ENCODE measurements at regions not wholly inside any gene's neighbourhood (a gene's known extent, or its start where the extent isn't known, plus 50 kb on each side); places are given as distances from the start of the nearest gene placed in this dataset.

DNA sequence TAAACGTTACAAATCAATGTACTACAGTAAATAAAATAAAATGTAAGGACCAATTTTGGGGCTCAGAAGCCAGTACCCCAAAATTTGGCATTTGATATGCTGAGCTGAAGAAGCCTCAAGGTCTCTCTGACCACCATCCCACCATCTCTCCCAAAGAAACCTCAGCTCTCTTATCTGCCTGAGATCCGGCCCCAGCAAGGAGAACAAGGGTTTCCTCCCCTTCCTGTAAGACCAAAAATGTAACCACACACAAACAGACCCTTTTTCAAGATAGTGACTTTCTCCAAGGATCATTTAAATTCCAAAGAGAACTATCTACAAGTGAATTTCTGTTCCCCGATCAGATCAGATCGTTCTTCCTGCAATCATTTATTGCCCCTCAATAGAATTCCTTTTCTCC, 68.1 kb upstream of the SLC45A1 start:
- Histone ChIP-seq H3K9me3 (ENCODE audit: control insufficient read depth in 1 of 2, low read length in 2 of 2) (no peaks in the 10 kb centered on the region), H3K4me3 (ENCODE audit: low read depth in 1 of 2, low read length in 2 of 2) (no peak overlapping the region), H3K4me1 (ENCODE audit: control insufficient read depth in 1 of 2, insufficient read depth in 2 of 2, low read length in 2 of 2) (peaks cover 6 to 9% of the 10 kb centered on the region in 2 donors), H3K9ac (ENCODE audit: low read depth in 1 of 2, low read length in 2 of 2) (no peak overlapping the region), H3K27ac (ENCODE audit: low read depth, low read length) (no peak overlapping the region), H3K27me3 (ENCODE audit: control insufficient read depth in 1 of 2, insufficient read depth in 2 of 2, low read length in 2 of 2) (no peaks in the 10 kb centered on the region), H3K36me3 (ENCODE audit: control insufficient read depth in 1 of 2, insufficient read depth in 2 of 2, low read length in 2 of 2) (no peaks in the 10 kb centered on the region)

DNA sequence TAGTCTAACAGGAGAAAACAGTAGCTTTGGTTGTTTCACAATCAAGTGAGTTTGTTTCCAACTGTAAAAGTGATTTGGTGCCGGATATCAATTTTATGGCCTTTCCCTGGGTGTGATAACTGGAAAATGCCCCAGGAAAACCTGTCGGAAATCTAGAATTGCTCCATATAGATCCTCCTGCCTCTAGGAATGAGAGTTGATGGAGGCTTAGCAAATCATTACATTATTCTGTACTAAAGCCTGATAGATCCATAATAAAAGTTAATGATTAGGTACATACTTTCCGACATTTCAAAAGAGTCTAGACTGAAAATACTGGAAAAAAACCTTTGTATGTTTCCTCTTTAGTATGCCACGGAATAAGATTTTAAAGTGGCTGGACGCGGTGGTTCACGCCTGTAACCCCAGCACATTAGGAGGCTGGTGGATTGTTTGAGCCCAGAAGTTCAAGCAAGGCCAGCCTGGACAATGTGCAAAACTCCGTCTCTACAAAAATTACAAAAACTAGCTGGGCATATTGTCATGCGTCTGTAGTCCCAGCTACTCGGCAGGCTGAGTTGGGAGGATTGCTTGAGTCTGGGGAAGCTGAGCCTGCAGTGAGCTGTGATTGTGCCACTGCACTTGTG, 70.0 kb upstream of the SLC45A1 start:
- Histone ChIP-seq H3K9me3 (ENCODE audit: control insufficient read depth in 1 of 2, low read length in 2 of 2) (no peaks in the 10 kb centered on the region), H3K9ac (ENCODE audit: low read depth in 1 of 2, low read length in 2 of 2) (peak overlapping the region in 1 of 2 donors; percentile 39), H3K27me3 (ENCODE audit: control insufficient read depth in 1 of 2, insufficient read depth in 2 of 2, low read length in 2 of 2) (no peaks in the 10 kb centered on the region), H3K4me1 (ENCODE audit: control insufficient read depth in 1 of 2, insufficient read depth in 2 of 2, low read length in 2 of 2) (peaks cover 6 to 9% of the 10 kb centered on the region in 2 donors), H3K4me3 (ENCODE audit: low read depth in 1 of 2, low read length in 2 of 2) (peak overlapping the region; percentile 21 to 35), H3K36me3 (ENCODE audit: control insufficient read depth in 1 of 2, insufficient read depth in 2 of 2, low read length in 2 of 2) (no peaks in the 10 kb centered on the region), H3K27ac (ENCODE audit: low read depth, low read length) (peak overlapping the region; percentile 36)

- no peaks in the 10 kb centered on the region for H3K27me3 ChIP-seq (ENCODE audit: control insufficient read depth in 1 of 2, insufficient read depth in 2 of 2, low read length in 2 of 2)
These were observed 73.6 kb upstream of the SLC45A1 start for GRCh38 chr1:8244304-8244703.

GRCh38 chr1:8242498-8242897, 75.4 kb upstream of the SLC45A1 start:
- Histone ChIP-seq H3K27ac (ENCODE audit: low read depth, low read length) (no peak overlapping the region), H3K9me3 (ENCODE audit: control insufficient read depth in 1 of 2, low read length in 2 of 2) (no peaks in the 10 kb centered on the region), H3K4me3 (ENCODE audit: low read depth in 1 of 2, low read length in 2 of 2) (no peak overlapping the region), H3K36me3 (ENCODE audit: control insufficient read depth in 1 of 2, insufficient read depth in 2 of 2, low read length in 2 of 2) (no peaks in the 10 kb centered on the region), H3K4me1 (ENCODE audit: control insufficient read depth in 1 of 2, insufficient read depth in 2 of 2, low read length in 2 of 2) (peaks cover 24 to 26% of the 10 kb centered on the region in 2 donors), H3K9ac (ENCODE audit: low read depth in 1 of 2, low read length in 2 of 2) (no peak overlapping the region), H3K27me3 (ENCODE audit: control insufficient read depth in 1 of 2, insufficient read depth in 2 of 2, low read length in 2 of 2) (no peaks in the 10 kb centered on the region)

More at GRCh38 chr1:8244304-8244703, 73.6 kb upstream of the SLC45A1 start:
- no peaks in the 10 kb centered on the region for H3K36me3 ChIP-seq (ENCODE audit: control insufficient read depth in 1 of 2, insufficient read depth in 2 of 2, low read length in 2 of 2)
- H3K4me1 ChIP-seq (ENCODE audit: control insufficient read depth in 1 of 2, insufficient read depth in 2 of 2, low read length in 2 of 2): peaks cover 11 to 17% of the 10 kb centered on the region in 2 donors
- no peak overlapping the region for H3K4me3 ChIP-seq (ENCODE audit: low read depth in 1 of 2, low read length in 2 of 2)
- H3K27ac ChIP-seq (ENCODE audit: low read depth, low read length): no peak overlapping the region
- no peak overlapping the region for H3K9ac ChIP-seq (ENCODE audit: low read depth in 1 of 2, low read length in 2 of 2)
- H3K9me3 ChIP-seq (ENCODE audit: control insufficient read depth in 1 of 2, low read length in 2 of 2): no peaks in the 10 kb centered on the region

DNA sequence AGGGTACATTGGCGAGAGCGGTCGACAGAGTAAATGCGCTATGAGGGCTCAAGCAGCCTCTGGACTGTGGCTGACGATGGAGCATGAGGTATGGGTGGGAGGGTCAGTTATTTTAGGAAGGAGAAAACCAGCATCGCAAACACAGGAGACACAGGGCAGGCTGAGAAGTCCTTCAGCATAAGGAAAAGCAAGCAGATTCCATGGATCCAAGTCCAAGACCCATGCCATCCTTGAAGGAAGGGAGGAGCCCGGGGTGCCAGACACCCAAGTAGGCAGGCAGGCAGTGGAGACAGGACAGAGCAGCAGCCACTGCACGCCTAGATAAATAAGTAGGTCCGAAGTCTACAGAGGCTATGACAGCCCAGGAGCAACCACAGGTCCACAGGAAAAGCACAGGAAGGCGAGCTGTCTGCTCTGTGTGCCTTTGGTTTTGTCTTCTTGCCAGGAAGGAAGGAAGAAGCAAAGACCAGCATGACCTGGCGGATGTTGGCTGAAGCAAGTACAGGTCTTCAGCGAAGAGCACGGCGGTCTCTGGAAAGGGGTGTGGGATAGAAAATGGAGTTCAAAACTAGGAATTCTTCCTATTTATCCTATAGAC, 76.4 kb upstream of the SLC45A1 start:
- Histone ChIP-seq H3K27me3 (ENCODE audit: control insufficient read depth in 1 of 2, insufficient read depth in 2 of 2, low read length in 2 of 2) (no peaks in the 10 kb centered on the region), H3K4me1 (ENCODE audit: control insufficient read depth in 1 of 2, insufficient read depth in 2 of 2, low read length in 2 of 2) (peaks cover 24 to 26% of the 10 kb centered on the region in 2 donors), H3K9me3 (ENCODE audit: control insufficient read depth in 1 of 2, low read length in 2 of 2) (no peaks in the 10 kb centered on the region), H3K27ac (ENCODE audit: low read depth, low read length) (peak overlapping the region; percentile 25), H3K9ac (ENCODE audit: low read depth in 1 of 2, low read length in 2 of 2) (no peak overlapping the region), H3K36me3 (ENCODE audit: control insufficient read depth in 1 of 2, insufficient read depth in 2 of 2, low read length in 2 of 2) (no peaks in the 10 kb centered on the region), H3K4me3 (ENCODE audit: low read depth in 1 of 2, low read length in 2 of 2) (peak overlapping the region in 1 of 2 donors; percentile 19)

DNA sequence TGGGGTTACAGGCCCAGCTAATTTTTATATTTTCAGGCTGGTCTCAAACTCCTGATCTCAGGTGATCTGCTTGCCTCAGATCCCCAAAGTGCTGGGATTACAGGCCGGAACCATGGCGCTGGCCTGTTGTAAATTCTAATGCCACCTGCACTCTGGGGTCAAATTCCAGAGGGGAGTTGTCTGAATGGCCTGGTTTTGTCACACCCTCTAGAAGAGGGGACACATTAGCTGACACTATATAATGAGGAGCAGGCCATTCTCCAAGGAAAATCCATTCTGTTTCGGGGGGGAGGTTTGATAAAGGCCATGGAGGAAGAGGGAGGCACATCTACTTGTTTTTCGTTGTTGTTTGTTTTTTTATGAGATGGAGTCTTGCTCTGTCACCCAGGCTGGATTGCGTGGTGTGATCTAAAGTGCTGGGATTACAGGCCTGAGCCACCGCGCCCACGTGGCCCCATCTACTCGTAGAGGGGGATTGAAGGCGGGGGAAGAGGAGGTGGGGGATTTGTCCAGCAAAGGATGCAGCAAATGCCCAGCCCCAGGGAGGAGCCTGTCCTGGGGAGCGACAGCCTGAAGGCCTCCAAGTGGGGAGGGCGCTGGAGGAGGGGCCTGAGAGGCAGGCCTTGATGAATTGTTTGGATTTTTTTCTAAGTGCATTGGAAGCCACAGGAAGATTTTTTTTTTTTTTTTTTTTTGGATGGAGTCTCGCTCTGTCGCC, 78.4 kb upstream of the SLC45A1 start:
- no peaks in the 10 kb centered on the region for H3K27me3 ChIP-seq (ENCODE audit: control insufficient read depth in 1 of 2, insufficient read depth in 2 of 2, low read length in 2 of 2)
- no peaks in the 10 kb centered on the region for H3K9me3 ChIP-seq (ENCODE audit: control insufficient read depth in 1 of 2, low read length in 2 of 2)
- peak overlapping the region; percentile 75 for H3K27ac ChIP-seq (ENCODE audit: low read depth, low read length)
- peaks cover 24 to 26% of the 10 kb centered on the region in 2 donors for H3K4me1 ChIP-seq (ENCODE audit: control insufficient read depth in 1 of 2, insufficient read depth in 2 of 2, low read length in 2 of 2)
- no peak overlapping the region for H3K4me3 ChIP-seq (ENCODE audit: low read depth in 1 of 2, low read length in 2 of 2)
- H3K36me3 ChIP-seq (ENCODE audit: control insufficient read depth in 1 of 2, insufficient read depth in 2 of 2, low read length in 2 of 2): no peaks in the 10 kb centered on the region
- H3K9ac ChIP-seq (ENCODE audit: low read depth in 1 of 2, low read length in 2 of 2): peak overlapping the region in 1 of 2 donors; percentile 20

DNA sequence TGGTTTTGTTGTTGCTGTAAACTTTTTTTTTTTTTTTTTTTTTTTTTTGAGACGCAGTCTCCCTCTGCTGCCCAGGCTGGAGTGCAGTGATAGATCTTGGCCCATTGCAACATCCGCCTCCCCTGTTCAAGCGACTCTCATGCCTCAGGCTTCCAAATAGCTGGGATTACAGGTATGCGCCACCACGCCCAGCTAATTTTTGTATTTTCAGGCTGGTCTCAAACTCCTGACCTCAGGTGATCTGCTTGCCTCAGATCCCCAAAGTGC, 78.9 kb upstream of the SLC45A1 start:
- Histone ChIP-seq H3K9ac (ENCODE audit: low read depth in 1 of 2, low read length in 2 of 2) (peak overlapping the region in 1 of 2 donors; percentile 20), H3K4me3 (ENCODE audit: low read depth in 1 of 2, low read length in 2 of 2) (no peak overlapping the region), H3K4me1 (ENCODE audit: control insufficient read depth in 1 of 2, insufficient read depth in 2 of 2, low read length in 2 of 2) (peaks cover 24 to 26% of the 10 kb centered on the region in 2 donors), H3K9me3 (ENCODE audit: control insufficient read depth in 1 of 2, low read length in 2 of 2) (no peaks in the 10 kb centered on the region), H3K36me3 (ENCODE audit: control insufficient read depth in 1 of 2, insufficient read depth in 2 of 2, low read length in 2 of 2) (no peaks in the 10 kb centered on the region), H3K27ac (ENCODE audit: low read depth, low read length) (peak overlapping the region; percentile 2), H3K27me3 (ENCODE audit: control insufficient read depth in 1 of 2, insufficient read depth in 2 of 2, low read length in 2 of 2) (no peaks in the 10 kb centered on the region)

DNA sequence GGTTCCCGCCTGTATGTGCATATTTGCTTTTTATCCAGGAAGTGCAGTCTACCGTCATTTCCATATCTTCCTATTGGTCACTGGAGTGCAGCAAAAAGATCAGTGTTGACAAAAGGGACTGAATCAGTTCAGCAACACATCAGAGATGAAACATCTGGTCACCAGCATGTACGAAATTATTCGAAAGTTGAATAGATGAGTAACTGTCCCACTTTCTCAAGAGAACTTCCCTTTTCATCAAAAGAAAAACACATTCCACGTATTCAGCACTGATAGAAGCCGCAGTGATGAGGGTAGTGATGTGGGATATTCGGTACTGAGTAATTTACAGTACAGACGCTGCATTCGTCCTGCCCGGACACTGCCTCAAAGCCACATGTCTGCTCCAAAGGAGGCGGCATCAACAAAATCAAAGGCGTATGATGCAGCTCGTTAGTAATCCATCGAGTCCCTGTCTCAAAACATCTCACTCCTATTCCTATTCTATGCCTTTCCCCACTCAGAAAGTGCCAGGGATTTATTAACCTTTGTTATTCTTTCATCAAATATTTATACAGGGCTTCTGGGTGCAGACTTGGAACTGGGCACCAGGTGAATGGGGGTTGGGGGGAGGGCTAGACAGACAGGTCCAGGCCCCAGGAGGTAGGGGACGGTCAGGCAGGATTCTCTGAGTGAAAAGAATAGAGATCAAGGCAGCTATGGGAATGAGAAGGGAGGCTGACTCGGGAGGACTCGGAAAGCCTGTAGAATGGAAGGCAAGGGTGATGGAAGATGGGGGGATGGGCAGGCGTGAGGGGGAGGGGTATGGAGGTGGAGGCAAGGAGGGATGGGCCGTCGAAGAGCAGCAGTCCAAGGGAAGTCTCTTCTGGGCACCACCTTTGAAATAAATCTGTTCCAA, 79.5 kb upstream of the SLC45A1 start:
- no peaks in the 10 kb centered on the region for H3K27me3 ChIP-seq (ENCODE audit: control insufficient read depth in 1 of 2, insufficient read depth in 2 of 2, low read length in 2 of 2)
- peak overlapping the region; percentile 2 for H3K27ac ChIP-seq (ENCODE audit: low read depth, low read length)
- H3K9ac ChIP-seq (ENCODE audit: low read depth in 1 of 2, low read length in 2 of 2): no peak overlapping the region
- no peak overlapping the region for H3K4me3 ChIP-seq (ENCODE audit: low read depth in 1 of 2, low read length in 2 of 2)
- H3K4me1 ChIP-seq (ENCODE audit: control insufficient read depth in 1 of 2, insufficient read depth in 2 of 2, low read length in 2 of 2): peaks cover 24 to 26% of the 10 kb centered on the region in 2 donors
- no peaks in the 10 kb centered on the region for H3K9me3 ChIP-seq (ENCODE audit: control insufficient read depth in 1 of 2, low read length in 2 of 2)
- no peaks in the 10 kb centered on the region for H3K36me3 ChIP-seq (ENCODE audit: control insufficient read depth in 1 of 2, insufficient read depth in 2 of 2, low read length in 2 of 2)

DNA sequence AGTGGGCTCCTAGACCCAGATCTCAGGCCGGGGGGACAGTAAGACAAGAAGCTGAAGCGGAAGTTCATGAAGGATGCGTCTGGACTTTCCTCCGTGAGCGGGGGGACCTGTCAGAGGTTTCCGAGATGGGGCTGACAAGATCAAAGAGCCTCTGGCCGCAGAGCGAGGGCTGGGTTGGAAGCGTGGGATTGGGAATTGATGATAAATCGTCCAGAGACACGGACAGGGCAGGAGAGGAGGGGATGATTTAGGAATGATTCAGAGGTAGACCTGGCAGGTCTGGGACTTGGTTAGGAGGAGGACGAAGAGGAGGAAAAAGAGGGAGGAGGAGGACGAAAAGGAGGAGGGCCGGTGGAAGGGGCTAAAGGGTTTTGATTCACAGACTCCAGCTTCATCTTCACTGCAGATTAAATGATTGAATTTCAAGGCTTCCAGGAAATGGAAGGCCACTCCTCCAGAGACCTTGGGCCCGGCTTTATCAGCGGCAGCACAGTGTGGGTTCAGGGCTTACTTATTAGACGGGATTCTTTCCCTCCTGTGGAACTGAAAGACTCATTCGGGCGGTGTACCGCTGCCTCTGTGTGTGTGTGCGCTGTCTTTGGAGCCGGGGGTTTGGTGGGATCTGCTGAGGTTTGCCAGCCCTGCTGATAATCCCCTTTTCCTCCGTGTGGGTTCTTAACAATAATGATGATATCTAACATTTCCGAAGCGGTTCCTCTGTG, 85.7 kb upstream of the SLC45A1 start:
- H3K4me1 ChIP-seq (ENCODE audit: control insufficient read depth in 1 of 2, insufficient read depth in 2 of 2, low read length in 2 of 2): peaks cover 5% of the 10 kb centered on the region in 2 donors
- H3K36me3 ChIP-seq (ENCODE audit: control insufficient read depth in 1 of 2, insufficient read depth in 2 of 2, low read length in 2 of 2): no peaks in the 10 kb centered on the region
- H3K4me3 ChIP-seq (ENCODE audit: low read depth in 1 of 2, low read length in 2 of 2): peak overlapping the region; percentile 25 to 53
- H3K9me3 ChIP-seq (ENCODE audit: control insufficient read depth in 1 of 2, low read length in 2 of 2): no peaks in the 10 kb centered on the region
- no peak overlapping the region for H3K27ac ChIP-seq (ENCODE audit: low read depth, low read length)
- H3K9ac ChIP-seq (ENCODE audit: low read depth in 1 of 2, low read length in 2 of 2): peak overlapping the region; percentile 10 to 55
- H3K27me3 ChIP-seq (ENCODE audit: control insufficient read depth in 1 of 2, insufficient read depth in 2 of 2, low read length in 2 of 2): no peaks in the 10 kb centered on the region

Measured in duodenal mucosa (tissue), 2 donors.